ENCODE measurements at regions not wholly inside any gene's neighbourhood (a gene's known extent, or its start where the extent isn't known, plus 50 kb on each side); places are given as distances from the start of the nearest gene placed in this dataset.
"Not testable (repeated sequence)": the region's sequence is repeated elsewhere in the genome, so short reads cannot be mapped to it uniquely, and the experiment has no call there.

GRCh38 chr2:2798337-2798736 lies 467.3 kb upstream of the MYT1L start:
- DNase-seq (ENCODE audit: low read depth in 3 of 3) = no peak

GRCh38 chr2:2797797-2798196 lies 466.7 kb upstream of the MYT1L start:
- no peak for DNase-seq (ENCODE audit: low read depth in 3 of 3)

- DNase-seq (ENCODE audit: low read depth in 3 of 3) = no peak
These were observed 465.1 kb upstream of the MYT1L start for GRCh38 chr2:2796207-2796606.

GRCh38 chr2:2795438-2796091 lies 464.5 kb upstream of the MYT1L start:
- no peak for DNase-seq (ENCODE audit: low read depth in 3 of 3)

GRCh38 chr2:2793925-2794560 lies 463.0 kb upstream of the MYT1L start:
- no peak for DNase-seq (ENCODE audit: low read depth in 3 of 3)

- no peak for DNase-seq (ENCODE audit: low read depth in 3 of 3)
These were observed 462.4 kb upstream of the MYT1L start for GRCh38 chr2:2793514-2793913.

- DNase-seq (ENCODE audit: low read depth in 3 of 3) = no peak
These were observed 460.5 kb upstream of the MYT1L start for GRCh38 chr2:2791606-2792005.

- no peak for DNase-seq (ENCODE audit: low read depth in 3 of 3)
These were observed 460.0 kb upstream of the MYT1L start for GRCh38 chr2:2791031-2791430.

- DNase-seq (ENCODE audit: low read depth in 3 of 3) = no peak
These were observed 457.0 kb upstream of the MYT1L start for GRCh38 chr2:2788076-2788475.

GRCh38 chr2:2787301-2787907 lies 456.3 kb upstream of the MYT1L start:
- DNase-seq (ENCODE audit: low read depth in 3 of 3) = no peak

- DNase-seq (ENCODE audit: low read depth in 3 of 3) = no peak
These were observed 450.9 kb upstream of the MYT1L start for GRCh38 chr2:2782007-2782406.

- no peak for DNase-seq (ENCODE audit: low read depth in 3 of 3)
These were observed 448.7 kb upstream of the MYT1L start for GRCh38 chr2:2779727-2780126.

GRCh38 chr2:2777876-2778275 lies 446.8 kb upstream of the MYT1L start:
- no peak for DNase-seq (ENCODE audit: low read depth in 3 of 3)

GRCh38 chr2:2777213-2777612 lies 446.1 kb upstream of the MYT1L start:
- no peak for DNase-seq (ENCODE audit: low read depth in 3 of 3)

- no peak for DNase-seq (ENCODE audit: low read depth in 3 of 3)
These were observed 443.9 kb upstream of the MYT1L start for GRCh38 chr2:2775018-2775417.

GRCh38 chr2:2773692-2774091 lies 442.6 kb upstream of the MYT1L start:
- no peak for DNase-seq (ENCODE audit: low read depth in 3 of 3)

GRCh38 chr2:2773080-2773479 lies 442.0 kb upstream of the MYT1L start:
- DNase-seq (ENCODE audit: low read depth in 3 of 3) = not testable (repeated sequence)

- DNase-seq (ENCODE audit: low read depth in 3 of 3) = no peak
These were observed 440.8 kb upstream of the MYT1L start for GRCh38 chr2:2771721-2772411.

- DNase-seq (ENCODE audit: low read depth in 3 of 3) = no peak
These were observed 438.7 kb upstream of the MYT1L start for GRCh38 chr2:2769481-2770431.

- DNase-seq (ENCODE audit: low read depth in 3 of 3) = no peak
These were observed 437.4 kb upstream of the MYT1L start for GRCh38 chr2:2768476-2768875.

GRCh38 chr2:2767837-2768236 lies 436.8 kb upstream of the MYT1L start:
- DNase-seq (ENCODE audit: low read depth in 3 of 3) = no peak
